NB4 (cell line): ENCODE measurements at regions not wholly inside any gene's neighbourhood (a gene's known extent, or its start where the extent isn't known, plus 50 kb on each side); places are given as distances from the start of the nearest gene placed in this dataset.

Source experiments
- CTCF ChIP-seq: IDR thresholded peaks from one replicate; pipeline ENCODE4 v1.5.1; 2012; ENCODE audit warnings: low read depth, low read length
- MYC ChIP-seq: IDR thresholded peaks from 2 replicates; pipeline ENCODE4 v1.6.1; 2011; ENCODE audit warnings: low read depth, low read length
- POLR2A ChIP-seq: IDR thresholded peaks from 2 replicates; pipeline ENCODE4 v1.6.1; 2011; ENCODE audit warnings: mild to moderate bottlenecking; ENCODE audit not compliant: insufficient read length; ENCODE audit errors: extremely low read depth

DNA sequence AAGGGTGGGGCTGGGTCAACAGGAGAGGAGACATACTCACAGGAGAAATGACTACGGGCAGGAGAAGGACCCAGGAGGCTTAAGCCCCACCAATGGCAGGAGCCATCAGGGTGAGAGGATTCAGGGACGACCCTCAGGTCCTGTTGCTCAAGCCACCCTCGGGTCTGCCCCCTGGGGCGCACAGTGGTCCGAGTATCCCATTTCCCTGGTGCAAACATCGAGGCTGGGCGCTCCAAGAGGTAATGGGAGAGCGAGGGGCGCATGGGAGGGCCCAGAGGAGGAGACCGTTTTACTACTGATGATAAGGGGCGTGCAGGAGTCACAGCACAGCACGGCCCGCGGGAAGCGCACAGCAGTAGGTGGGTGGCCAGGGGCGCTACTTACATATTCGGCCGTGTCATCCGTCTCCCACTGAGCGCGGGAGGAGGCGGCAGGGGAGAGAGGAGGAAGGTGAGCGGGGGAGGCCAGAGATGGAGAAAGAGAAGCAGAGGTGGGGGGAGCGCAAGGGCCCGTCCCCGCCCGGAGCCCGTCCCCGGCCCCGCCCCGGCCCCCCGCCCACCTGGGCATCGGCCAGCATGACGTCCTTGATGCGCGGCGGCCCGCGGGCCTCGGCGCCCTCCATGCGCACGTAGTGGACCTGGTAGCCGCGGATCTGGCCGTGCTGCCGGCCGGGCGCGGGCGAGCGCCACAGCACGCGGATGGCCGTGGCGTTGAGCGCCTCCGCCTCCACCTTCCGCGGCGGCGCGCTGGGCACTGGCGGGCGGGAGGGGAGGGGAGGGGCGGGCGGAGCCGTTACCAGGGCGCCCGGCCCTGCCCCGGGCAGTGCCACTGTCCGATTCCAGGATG lies 111.5 kb downstream of the PTPRS start:
- TF ChIP-seq CTCF (no peak), MYC (no peak), POLR2A (no peak)
